ENCODE measurements at regions not wholly inside any gene's neighbourhood (a gene's known extent, or its start where the extent isn't known, plus 50 kb on each side); places are given as distances from the start of the nearest gene placed in this dataset.

DNA sequence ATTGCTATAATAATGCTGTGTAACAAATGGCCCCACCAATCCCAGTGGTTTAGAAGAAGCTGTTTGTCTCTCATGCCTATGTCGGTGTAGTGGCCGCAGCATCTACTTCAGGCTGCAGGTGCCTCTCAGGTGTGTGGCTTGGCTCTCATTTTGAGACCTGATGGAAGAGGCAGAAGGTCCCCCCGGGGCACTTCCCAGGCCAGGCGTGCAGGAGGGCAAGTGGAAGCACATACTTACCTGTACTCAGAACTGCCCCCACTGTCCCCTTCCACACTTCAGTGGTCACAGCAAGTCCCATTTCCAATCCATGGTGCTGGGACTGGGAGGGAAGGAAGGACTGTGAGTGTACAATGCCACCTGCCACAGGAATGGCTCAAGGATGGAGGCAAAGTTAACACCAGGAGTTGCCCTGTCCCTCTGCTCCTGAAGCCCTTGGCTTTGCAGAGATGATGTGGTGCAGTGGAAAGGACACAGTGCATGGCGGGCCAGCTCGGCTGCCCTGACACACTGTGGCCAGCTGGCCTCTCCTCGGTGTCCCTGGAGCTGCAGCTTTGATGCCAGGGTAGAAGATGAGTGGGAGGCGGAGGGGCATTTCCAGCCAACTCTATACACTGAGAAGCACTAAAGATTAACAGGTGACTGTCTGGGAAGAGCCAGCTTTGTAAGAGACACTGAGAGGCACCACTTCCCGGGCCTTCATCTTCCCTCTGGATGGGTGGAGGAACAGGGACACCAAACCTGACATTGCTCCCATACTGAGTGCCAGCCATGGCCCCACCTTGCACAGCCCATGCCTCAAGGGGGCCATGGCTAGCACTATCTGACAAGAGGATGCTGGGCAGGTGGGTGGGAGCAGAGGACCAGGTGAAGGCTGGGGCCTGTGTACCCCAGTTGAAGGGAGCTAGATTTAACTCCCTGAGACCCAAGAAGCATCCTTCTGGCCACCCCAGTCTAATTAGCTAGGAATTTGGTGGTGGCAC, 105.9 kb downstream of the METRNL start:
- TF ChIP-seq, protein P1, sequence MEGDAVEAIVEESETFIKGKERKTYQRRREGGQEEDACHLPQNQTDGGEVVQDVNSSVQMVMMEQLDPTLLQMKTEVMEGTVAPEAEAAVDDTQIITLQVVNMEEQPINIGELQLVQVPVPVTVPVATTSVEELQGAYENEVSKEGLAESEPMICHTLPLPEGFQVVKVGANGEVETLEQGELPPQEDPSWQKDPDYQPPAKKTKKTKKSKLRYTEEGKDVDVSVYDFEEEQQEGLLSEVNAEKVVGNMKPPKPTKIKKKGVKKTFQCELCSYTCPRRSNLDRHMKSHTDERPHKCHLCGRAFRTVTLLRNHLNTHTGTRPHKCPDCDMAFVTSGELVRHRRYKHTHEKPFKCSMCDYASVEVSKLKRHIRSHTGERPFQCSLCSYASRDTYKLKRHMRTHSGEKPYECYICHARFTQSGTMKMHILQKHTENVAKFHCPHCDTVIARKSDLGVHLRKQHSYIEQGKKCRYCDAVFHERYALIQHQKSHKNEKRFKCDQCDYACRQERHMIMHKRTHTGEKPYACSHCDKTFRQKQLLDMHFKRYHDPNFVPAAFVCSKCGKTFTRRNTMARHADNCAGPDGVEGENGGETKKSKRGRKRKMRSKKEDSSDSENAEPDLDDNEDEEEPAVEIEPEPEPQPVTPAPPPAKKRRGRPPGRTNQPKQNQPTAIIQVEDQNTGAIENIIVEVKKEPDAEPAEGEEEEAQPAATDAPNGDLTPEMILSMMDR (conservative IDR thresholded peaks at IDR 0.05) = no peak
- no peak for TF ChIP-seq EZH2 (IDR thresholded peaks at IDR 0.05; ENCODE audit: low read depth)

Data from PC-9 (cell line).